AG10803 (cell line): ENCODE measurements at regions not wholly inside any gene's neighbourhood (a gene's known extent, or its start where the extent isn't known, plus 50 kb on each side); places are given as distances from the start of the nearest gene placed in this dataset.

Experiments
- DNase-seq: peaks from one replicate; pipeline ENCODE4 v3.0.0; 2010; ENCODE audit warnings: low read depth
- H3K4me3 ChIP-seq: 2 replicates; pipeline ENCODE4 v1.5.1; 2011; ENCODE audit warnings: mild to moderate bottlenecking, low read length, control low read depth
- CTCF ChIP-seq: conservative IDR thresholded peaks from 2 replicates; pipeline ENCODE4 v1.5.1; 2011; ENCODE audit warnings: mild to moderate bottlenecking, low read length, control low read depth, inconsistent platforms

DNA sequence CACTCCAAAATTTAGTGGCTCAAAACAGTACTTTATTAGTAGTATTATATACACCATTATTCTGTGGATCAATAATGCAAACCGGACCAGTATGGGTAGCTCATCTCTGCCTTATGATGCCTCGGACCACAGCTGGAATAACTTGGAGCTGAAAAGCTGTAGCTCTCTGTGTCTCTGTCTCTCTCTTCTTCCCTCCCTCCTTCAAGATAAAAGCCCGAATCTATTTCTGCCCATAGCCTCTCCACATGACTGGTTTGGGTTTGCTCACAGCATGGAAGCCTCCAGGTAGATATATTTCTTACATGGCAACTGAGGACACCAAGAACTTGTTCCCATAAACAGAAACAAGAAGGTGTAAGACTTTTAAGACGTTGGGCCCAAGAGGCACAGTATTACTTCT is 147.5 kb upstream of the TBCA start:
- no peak overlapping the region for H3K4me3 ChIP-seq
- no peak for DNase-seq
- no peak for TF ChIP-seq CTCF

GRCh38 chr5:77921094-77921768 is 145.1 kb upstream of the TBCA start:
- no peak for TF ChIP-seq CTCF
- no peak for DNase-seq
- no peak overlapping the region for H3K4me3 ChIP-seq

DNA sequence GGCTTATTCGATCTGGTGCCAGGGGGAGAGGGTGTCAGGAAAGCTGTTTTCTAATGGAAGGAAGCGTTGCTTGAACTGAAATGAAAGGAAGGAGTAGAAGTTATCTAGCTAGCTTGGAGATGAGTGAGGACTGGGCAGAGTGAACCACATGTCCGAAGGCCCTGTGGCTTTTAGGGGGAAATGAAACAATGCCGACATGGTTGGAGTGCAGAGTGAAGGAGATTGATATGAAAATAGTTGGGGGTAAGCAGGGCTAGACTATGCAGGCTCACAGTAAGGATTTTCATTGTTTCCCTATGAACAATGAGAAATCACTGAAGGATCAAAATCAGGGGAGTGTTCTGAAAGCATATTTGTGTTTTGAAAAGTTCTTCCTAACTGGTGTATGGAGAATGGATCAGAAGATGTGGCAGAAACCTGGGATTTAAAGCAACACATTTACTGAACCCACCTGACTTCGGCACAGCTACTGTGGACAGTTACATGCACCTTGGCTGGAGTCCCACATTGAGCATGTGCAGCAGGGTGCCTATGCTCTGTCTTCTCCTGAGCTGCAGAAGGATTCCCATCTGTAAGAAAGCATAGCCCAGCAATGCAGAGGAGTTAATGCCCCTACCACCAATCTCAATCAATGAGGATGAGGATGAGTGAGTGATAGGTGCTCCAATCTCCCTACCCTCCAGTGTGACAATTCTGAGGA is 144.4 kb upstream of the TBCA start:
- no peak for DNase-seq
- TF ChIP-seq CTCF = no peak
- no peak overlapping the region for H3K4me3 ChIP-seq

GRCh38 chr5:77915346-77915745 is 139.2 kb upstream of the TBCA start:
- DNase-seq = no peak
- TF ChIP-seq CTCF = no peak
- no peak overlapping the region for H3K4me3 ChIP-seq

- TF ChIP-seq CTCF = no peak
- DNase-seq = no peak
- no peak overlapping the region for H3K4me3 ChIP-seq
Measured at GRCh38 chr5:77912721-77913120, 136.6 kb upstream of the TBCA start.

GRCh38 chr5:77910602-77911188 is 134.6 kb upstream of the TBCA start:
- no peak for DNase-seq
- no peak overlapping the region for H3K4me3 ChIP-seq
- no peak for TF ChIP-seq CTCF

DNA sequence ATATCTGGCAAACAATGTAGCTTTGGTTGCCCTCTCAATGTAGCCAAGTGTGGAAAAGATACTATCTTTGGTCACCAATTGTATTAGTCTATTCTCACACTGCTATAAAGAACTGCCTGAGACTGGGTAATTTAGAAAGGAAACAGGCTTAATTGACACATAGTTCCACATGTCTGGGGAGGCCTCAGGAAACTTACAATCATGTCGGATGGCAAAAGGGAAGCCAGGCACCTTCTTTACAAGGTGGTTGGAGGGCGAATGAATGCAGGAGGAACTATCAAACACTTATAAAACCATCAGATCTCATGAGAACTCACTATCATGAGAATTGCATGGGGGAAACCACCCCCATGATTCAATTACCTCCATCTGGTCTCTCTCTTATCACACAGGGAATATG is 133.1 kb upstream of the TBCA start:
- DNase-seq = no peak
- TF ChIP-seq CTCF = no peak
- H3K4me3 ChIP-seq = no peak overlapping the region
